WERI-Rb-1 (cell line): ENCODE measurements at regions not wholly inside any gene's neighbourhood (a gene's known extent, or its start where the extent isn't known, plus 50 kb on each side); places are given as distances from the start of the nearest gene placed in this dataset.

Experiments
- DNase-seq: peaks from one replicate; pipeline ENCODE4 v3.0.0-alpha.2; 2020
- H3K27ac ChIP-seq: fragments of 250-450 bp; sonication (Bioruptor Pico); 2 replicates; pipeline ENCODE4 v1.5.1; 2020; ENCODE audit warnings: mild to moderate bottlenecking, moderate library complexity
- H3K27me3 ChIP-seq: fragments of 250-450 bp; sonication (Bioruptor Pico); 2 replicates; pipeline ENCODE4 v1.5.1; 2021; ENCODE audit warnings: mild to moderate bottlenecking, low read depth, moderate library complexity; ENCODE audit not compliant: insufficient read depth, severe bottlenecking
- H3K36me3 ChIP-seq: fragments of 250-450 bp; sonication (Bioruptor Pico); 2 replicates; pipeline ENCODE4 v1.5.1; 2020; ENCODE audit warnings: mild to moderate bottlenecking, moderate library complexity
- H3K4me3 ChIP-seq: 2 replicates; pipeline ENCODE4 v1.5.1; 2011; ENCODE audit warnings: low read depth, mild to moderate bottlenecking, control low read depth, low read length
- H3K9me3 ChIP-seq: fragments of 250-450 bp; sonication (Bioruptor Pico); 2 replicates; pipeline ENCODE4 v1.5.1; 2021; ENCODE audit warnings: mild to moderate bottlenecking, moderate library complexity; ENCODE audit not compliant: severe bottlenecking
- TF ChIP-seq, protein P1 (sequence below): IDR thresholded peaks from 2 replicates; pipeline ENCODE4 v1.5.1; 2011; ENCODE audit warnings: low read depth, mild to moderate bottlenecking, control low read depth, inconsistent platforms, low read length

DNA sequence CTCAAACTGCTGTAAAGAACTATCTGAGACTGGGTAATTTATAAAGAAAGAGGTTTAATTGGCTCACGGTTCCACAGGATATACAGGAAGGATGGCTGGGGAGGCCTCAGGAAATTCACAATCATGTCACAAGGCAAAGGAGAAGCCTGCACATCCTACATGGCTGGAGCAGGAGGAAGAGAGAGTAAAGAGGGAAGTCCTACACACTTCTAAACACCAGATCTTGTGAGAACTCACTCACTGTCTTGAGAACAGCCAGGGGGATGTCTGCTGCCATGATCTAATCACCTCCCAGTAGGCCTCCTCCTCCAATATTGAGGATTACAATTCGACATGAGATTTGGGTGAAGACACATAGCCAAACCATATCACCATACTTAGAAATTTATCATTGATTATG lies 1307.0 kb upstream of the GJE1 start:
- Histone ChIP-seq H3K4me3 (no peak overlapping the region), H3K27me3 (no peaks in the 10 kb centered on the region), H3K36me3 (no peaks in the 10 kb centered on the region), H3K27ac (no peak overlapping the region), H3K9me3 (no peaks in the 10 kb centered on the region)
- no peak for DNase-seq
- TF ChIP-seq, protein P1, sequence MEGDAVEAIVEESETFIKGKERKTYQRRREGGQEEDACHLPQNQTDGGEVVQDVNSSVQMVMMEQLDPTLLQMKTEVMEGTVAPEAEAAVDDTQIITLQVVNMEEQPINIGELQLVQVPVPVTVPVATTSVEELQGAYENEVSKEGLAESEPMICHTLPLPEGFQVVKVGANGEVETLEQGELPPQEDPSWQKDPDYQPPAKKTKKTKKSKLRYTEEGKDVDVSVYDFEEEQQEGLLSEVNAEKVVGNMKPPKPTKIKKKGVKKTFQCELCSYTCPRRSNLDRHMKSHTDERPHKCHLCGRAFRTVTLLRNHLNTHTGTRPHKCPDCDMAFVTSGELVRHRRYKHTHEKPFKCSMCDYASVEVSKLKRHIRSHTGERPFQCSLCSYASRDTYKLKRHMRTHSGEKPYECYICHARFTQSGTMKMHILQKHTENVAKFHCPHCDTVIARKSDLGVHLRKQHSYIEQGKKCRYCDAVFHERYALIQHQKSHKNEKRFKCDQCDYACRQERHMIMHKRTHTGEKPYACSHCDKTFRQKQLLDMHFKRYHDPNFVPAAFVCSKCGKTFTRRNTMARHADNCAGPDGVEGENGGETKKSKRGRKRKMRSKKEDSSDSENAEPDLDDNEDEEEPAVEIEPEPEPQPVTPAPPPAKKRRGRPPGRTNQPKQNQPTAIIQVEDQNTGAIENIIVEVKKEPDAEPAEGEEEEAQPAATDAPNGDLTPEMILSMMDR, result no peak

DNA sequence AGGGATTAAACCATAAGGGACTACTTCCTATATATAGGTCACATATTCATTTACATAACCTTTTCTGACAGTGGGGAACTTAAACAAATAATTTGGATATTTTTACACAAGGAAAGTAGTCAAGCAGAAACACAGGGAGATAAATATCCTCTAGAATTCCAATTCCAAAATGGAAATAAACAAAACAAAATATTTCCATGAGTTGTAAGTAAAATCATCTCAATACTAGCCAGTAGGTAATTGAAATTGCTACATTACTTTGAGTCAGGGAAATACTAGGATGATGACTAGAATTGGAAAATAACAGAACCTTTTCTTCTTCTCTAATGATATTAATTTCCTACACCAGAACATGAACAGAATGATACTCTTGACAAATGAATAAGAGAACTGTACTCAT lies 1308.1 kb upstream of the GJE1 start:
- Histone ChIP-seq H3K27ac (no peak overlapping the region), H3K36me3 (no peaks in the 10 kb centered on the region), H3K27me3 (no peaks in the 10 kb centered on the region), H3K4me3 (no peak overlapping the region), H3K9me3 (no peaks in the 10 kb centered on the region)
- TF ChIP-seq, protein P1, result no peak
- DNase-seq, result no peak

DNA sequence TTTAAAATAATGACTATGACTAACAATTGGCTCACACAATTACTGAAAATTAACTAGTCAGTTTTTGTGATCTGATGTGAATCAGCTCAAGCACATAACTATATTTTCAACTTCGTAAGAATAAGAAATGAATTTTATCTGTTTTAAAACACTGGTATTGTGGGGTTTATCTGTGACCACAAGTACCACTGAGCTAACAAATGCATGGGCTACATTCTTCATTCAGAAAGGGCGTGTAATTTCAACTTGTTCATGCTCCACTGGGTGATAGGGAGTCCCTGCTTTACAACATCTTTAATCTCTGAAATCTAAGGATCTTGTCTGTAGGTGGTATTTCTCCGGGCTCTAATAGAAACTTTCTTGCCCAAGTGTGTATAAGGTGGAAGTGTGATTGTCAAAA lies 1311.5 kb upstream of the GJE1 start:
- Histone ChIP-seq H3K36me3 (no peaks in the 10 kb centered on the region), H3K9me3 (no peaks in the 10 kb centered on the region), H3K4me3 (no peak overlapping the region), H3K27ac (no peak overlapping the region), H3K27me3 (no peaks in the 10 kb centered on the region)
- TF ChIP-seq, protein P1, result no peak
- DNase-seq, result no peak

DNA sequence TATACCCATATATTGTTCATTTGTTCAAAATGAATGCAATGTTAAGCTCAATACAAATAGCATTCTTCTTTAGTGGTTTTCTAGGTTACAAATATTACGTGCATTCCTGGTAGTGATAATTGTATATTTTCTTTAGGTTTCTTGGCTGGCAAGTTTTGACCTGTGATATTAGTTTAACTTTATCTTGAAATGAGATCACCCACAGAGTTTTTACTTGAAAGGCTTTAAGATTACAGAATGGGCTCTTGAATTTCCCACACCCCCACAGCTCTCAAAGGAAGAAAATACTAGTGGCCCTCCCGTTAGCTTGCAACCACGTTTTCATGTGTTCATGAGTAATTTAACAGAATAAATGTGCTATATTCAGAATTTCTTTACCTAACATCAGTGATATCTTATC lies 1315.5 kb upstream of the GJE1 start:
- H3K4me3 ChIP-seq, result no peak overlapping the region

DNA sequence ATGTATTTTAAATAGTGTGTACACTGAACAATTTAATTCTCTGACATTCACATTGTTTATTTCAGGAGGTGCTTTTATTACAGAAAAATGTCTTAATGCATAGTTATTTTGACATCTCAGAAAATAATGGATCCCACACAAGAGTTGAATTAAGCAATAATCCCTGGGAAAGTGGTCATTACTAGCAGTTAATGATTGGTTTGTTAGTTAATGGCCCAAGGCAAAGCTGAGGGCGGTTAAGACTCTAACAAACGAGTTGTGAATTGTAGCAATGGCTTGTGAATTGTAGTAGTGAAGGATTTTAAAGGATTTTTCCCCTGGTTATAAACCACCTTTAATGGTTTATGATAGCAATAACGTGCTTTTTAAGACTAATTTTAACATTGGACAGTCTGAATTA lies 1316.0 kb upstream of the GJE1 start:
- Histone ChIP-seq H3K27ac (no peak overlapping the region), H3K36me3 (no peaks in the 10 kb centered on the region), H3K9me3 (no peaks in the 10 kb centered on the region), H3K27me3 (no peaks in the 10 kb centered on the region), H3K4me3 (no peak overlapping the region)
- TF ChIP-seq, protein P1, result no peak
- no peak for DNase-seq

More for the DNA sequence above, 1315.5 kb upstream of the GJE1 start:
- Histone ChIP-seq H3K27me3 (no peaks in the 10 kb centered on the region), H3K9me3 (no peaks in the 10 kb centered on the region), H3K36me3 (no peaks in the 10 kb centered on the region), H3K27ac (no peak overlapping the region)
- no peak for DNase-seq
- TF ChIP-seq, protein P1, result no peak

DNA sequence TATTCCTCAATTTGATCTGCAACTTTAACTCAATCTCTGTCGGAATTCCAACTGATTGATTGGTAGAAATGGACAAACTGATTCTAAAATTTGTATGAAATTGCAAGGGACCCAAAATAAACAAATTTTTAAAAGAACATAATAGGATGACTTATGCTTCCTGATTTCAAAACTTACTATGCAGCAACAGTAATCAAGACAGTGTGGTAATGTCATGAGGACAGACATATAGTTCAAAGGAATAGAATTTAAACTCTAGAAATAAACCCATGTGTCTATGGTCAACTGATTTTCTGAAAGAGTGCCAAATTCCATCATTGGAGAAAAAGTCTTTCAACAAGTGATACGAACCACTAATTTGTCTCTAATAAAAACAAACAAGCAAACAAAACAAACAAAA lies 1320.1 kb upstream of the GJE1 start:
- DNase-seq, result no peak
- H3K4me3 ChIP-seq, result no peak overlapping the region
- no peaks in the 10 kb centered on the region for H3K36me3 ChIP-seq
- TF ChIP-seq, protein P1, result no peak
- no peak overlapping the region for H3K27ac ChIP-seq
- no peaks in the 10 kb centered on the region for H3K27me3 ChIP-seq
- H3K9me3 ChIP-seq, result no peaks in the 10 kb centered on the region
